ENCODE measurements at regions not wholly inside any gene's neighbourhood (a gene's known extent, or its start where the extent isn't known, plus 50 kb on each side); places are given as distances from the start of the nearest gene placed in this dataset.

- H3K27me3 Mint-ChIP-seq (ENCODE audit: low read depth), result no peaks in the 10 kb centered on the region
- no peak overlapping the region for H3K4me3 Mint-ChIP-seq
- DNase-seq (ENCODE audit: low spot score in 2 of 2, unreplicated experiment in 2 of 2), result no peak
- H3K4me1 Mint-ChIP-seq, result peaks cover 4% of the 10 kb centered on the region
- no peak for TF ChIP-seq CTCF (IDR thresholded peaks at IDR 0.05; ENCODE audit: unreplicated experiment)
- H3K27ac Mint-ChIP-seq, result no peak overlapping the region
- H3K36me3 Mint-ChIP-seq, result no peaks in the 10 kb centered on the region
- H3K9me3 Mint-ChIP-seq, result no peaks in the 10 kb centered on the region
These were observed 686.4 kb downstream of the HTR1B start for GRCh38 chr6:76776876-76777275.

- Mint-ChIP-seq H3K27ac (no peak overlapping the region), H3K4me1 (peaks cover 9% of the 10 kb centered on the region), H3K9me3 (peaks cover 6% of the 10 kb centered on the region), H3K27me3 (ENCODE audit: low read depth) (no peaks in the 10 kb centered on the region), H3K36me3 (no peaks in the 10 kb centered on the region), H3K4me3 (no peak overlapping the region)
- DNase-seq (ENCODE audit: low spot score in 2 of 2, unreplicated experiment in 2 of 2), result no peak
- TF ChIP-seq CTCF (IDR thresholded peaks at IDR 0.05; ENCODE audit: unreplicated experiment), result no peak
These were observed 688.4 kb downstream of the HTR1B start for GRCh38 chr6:76774781-76775384.

- Mint-ChIP-seq H3K27ac (no peak overlapping the region), H3K9me3 (peaks cover 10% of the 10 kb centered on the region), H3K4me3 (no peak overlapping the region), H3K36me3 (no peaks in the 10 kb centered on the region), H3K27me3 (ENCODE audit: low read depth) (no peaks in the 10 kb centered on the region), H3K4me1 (peaks cover 5% of the 10 kb centered on the region)
- no peak for TF ChIP-seq CTCF (IDR thresholded peaks at IDR 0.05; ENCODE audit: unreplicated experiment)
- DNase-seq (ENCODE audit: low spot score in 2 of 2, unreplicated experiment in 2 of 2), result no peak
These were observed 690.3 kb downstream of the HTR1B start for GRCh38 chr6:76772951-76773350.

GRCh38 chr6:76771059-76771634, 692.1 kb downstream of the HTR1B start:
- DNase-seq (ENCODE audit: low spot score in 2 of 2, unreplicated experiment in 2 of 2), result no peak

GRCh38 chr6:76770281-76770680, 693.0 kb downstream of the HTR1B start:
- no peak for TF ChIP-seq CTCF (IDR thresholded peaks at IDR 0.05; ENCODE audit: unreplicated experiment)
- H3K27me3 Mint-ChIP-seq (ENCODE audit: low read depth), result no peaks in the 10 kb centered on the region
- peaks cover 5% of the 10 kb centered on the region for H3K4me1 Mint-ChIP-seq
- H3K4me3 Mint-ChIP-seq, result no peak overlapping the region
- peaks cover 10% of the 10 kb centered on the region for H3K9me3 Mint-ChIP-seq
- H3K36me3 Mint-ChIP-seq, result no peaks in the 10 kb centered on the region
- DNase-seq (ENCODE audit: low spot score in 2 of 2, unreplicated experiment in 2 of 2), result no peak
- H3K27ac Mint-ChIP-seq, result peak overlapping the region; percentile 4

More at GRCh38 chr6:76771059-76771634, 692.1 kb downstream of the HTR1B start:
- Mint-ChIP-seq H3K4me3 (no peak overlapping the region), H3K27me3 (ENCODE audit: low read depth) (no peaks in the 10 kb centered on the region), H3K27ac (no peak overlapping the region), H3K9me3 (peaks cover 10% of the 10 kb centered on the region), H3K36me3 (no peaks in the 10 kb centered on the region), H3K4me1 (peaks cover 5% of the 10 kb centered on the region)
- no peak for TF ChIP-seq CTCF (IDR thresholded peaks at IDR 0.05; ENCODE audit: unreplicated experiment)
